ENCODE measurements at regions not wholly inside any gene's neighbourhood (a gene's known extent, or its start where the extent isn't known, plus 50 kb on each side); places are given as distances from the start of the nearest gene placed in this dataset.
A peak's percentile ranks its signal among the peaks of the same experiment; 100 is the strongest.

GRCh38 chr20:57047281-57048026, 219.0 kb downstream of the BMP7 start:
- peak; percentile 72 for TF ChIP-seq CTCF (IDR thresholded peaks at IDR 0.05; ENCODE audit: low read depth, low read length)
- no peak for TF ChIP-seq EZH2phosphoT487 (IDR thresholded peaks at IDR 0.05; ENCODE audit: low read depth)
